Mucosa of descending colon (tissue), 3 donors: ENCODE measurements at regions not wholly inside any gene's neighbourhood (a gene's known extent, or its start where the extent isn't known, plus 50 kb on each side); places are given as distances from the start of the nearest gene placed in this dataset.

Experiments
- ATAC-seq: fragments of 200-7000 bp; cut with Tn5 transposase; one replicate; pipeline ENCODE4 v1.9.1; 2020; ENCODE audit warnings: mild to moderate bottlenecking, moderate library complexity
- DNase-seq, 3 donors: peaks; one replicate each; pipeline ENCODE4 v3.0.0-alpha.2; 2020
- H3K36me3 ChIP-seq: fragments of 200-600 bp; one replicate; pipeline ENCODE4 v1.8.0; 2021; ENCODE audit warnings: low read depth, mild to moderate bottlenecking
- H3K4me1 ChIP-seq: fragments of 200-600 bp; one replicate; pipeline ENCODE4 v1.8.0; 2021; ENCODE audit warnings: low read depth, mild to moderate bottlenecking
- H3K4me3 ChIP-seq: fragments of 200-600 bp; one replicate; pipeline ENCODE4 v1.8.0; 2021; ENCODE audit warnings: mild to moderate bottlenecking
- H3K9me3 ChIP-seq: fragments of 200-600 bp; one replicate; pipeline ENCODE4 v1.8.0; 2021; ENCODE audit warnings: mild to moderate bottlenecking
- intact Hi-C, 2 donors: fragments of 100-400 bp; cut with DNase I in 1 of 2; cut with micrococcal nuclease in 1 of 2; formaldehyde crosslinking; loops; one replicate each; pipeline versions ENCODE4 v1.11.0 to v1.11.1; 2022; cut with DNase I, micrococcal nuclease
- TF ChIP-seq, protein P1 (sequence below): fragments of 200-600 bp; IDR thresholded peaks from one replicate; pipeline ENCODE4 v1.8.0; 2022; ENCODE audit warnings: antibody characterized with exemption, mild to moderate bottlenecking
- donor health status: DM: no; HTN: no; CAD: no; lungs with moderate emphysema.
- donor health status: DM: no; HTN: no; CAD: no.
- donor health status: DM: no; HTN: yes; CAD: no.

- ATAC-seq = no peak
- TF ChIP-seq, protein P1, sequence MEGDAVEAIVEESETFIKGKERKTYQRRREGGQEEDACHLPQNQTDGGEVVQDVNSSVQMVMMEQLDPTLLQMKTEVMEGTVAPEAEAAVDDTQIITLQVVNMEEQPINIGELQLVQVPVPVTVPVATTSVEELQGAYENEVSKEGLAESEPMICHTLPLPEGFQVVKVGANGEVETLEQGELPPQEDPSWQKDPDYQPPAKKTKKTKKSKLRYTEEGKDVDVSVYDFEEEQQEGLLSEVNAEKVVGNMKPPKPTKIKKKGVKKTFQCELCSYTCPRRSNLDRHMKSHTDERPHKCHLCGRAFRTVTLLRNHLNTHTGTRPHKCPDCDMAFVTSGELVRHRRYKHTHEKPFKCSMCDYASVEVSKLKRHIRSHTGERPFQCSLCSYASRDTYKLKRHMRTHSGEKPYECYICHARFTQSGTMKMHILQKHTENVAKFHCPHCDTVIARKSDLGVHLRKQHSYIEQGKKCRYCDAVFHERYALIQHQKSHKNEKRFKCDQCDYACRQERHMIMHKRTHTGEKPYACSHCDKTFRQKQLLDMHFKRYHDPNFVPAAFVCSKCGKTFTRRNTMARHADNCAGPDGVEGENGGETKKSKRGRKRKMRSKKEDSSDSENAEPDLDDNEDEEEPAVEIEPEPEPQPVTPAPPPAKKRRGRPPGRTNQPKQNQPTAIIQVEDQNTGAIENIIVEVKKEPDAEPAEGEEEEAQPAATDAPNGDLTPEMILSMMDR = no peak
- intact Hi-C loops = no loop called here
Observed at GRCh38 chr10:118173296-118173695, 126.6 kb upstream of the RAB11FIP2 start.

DNA sequence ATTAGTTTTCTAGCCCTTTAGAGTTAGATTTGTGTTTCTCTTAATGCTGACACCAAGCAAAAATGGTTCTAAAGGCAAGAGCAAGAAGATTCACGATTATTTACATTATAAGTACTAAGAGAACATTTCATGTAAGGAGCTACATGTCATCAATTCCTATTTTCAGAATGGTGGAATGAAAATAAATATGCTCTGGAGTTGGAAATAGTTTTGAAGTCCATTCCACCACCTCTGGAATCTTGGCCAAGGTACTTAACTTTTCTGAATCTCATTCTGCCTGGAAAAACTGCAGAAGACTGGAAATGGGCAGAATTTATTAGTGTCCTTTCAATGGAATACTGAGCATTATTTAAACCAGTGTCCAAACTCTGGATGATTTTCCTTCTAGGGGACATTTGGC, 125.1 kb upstream of the RAB11FIP2 start:
- intact Hi-C loops = no loop called here
- ATAC-seq (no peak), DNase-seq (no peak)
- TF ChIP-seq, protein P1 = no peak
- Histone ChIP-seq H3K36me3 (no peaks in the 10 kb centered on the region), H3K4me1 (no peaks in the 10 kb centered on the region), H3K9me3 (no peaks in the 10 kb centered on the region), H3K4me3 (no peak overlapping the region)

More at GRCh38 chr10:118173296-118173695, 126.6 kb upstream of the RAB11FIP2 start:
- no peak overlapping the region for H3K4me3 ChIP-seq
- DNase-seq = no peak
- H3K4me1 ChIP-seq = no peaks in the 10 kb centered on the region
- no peaks in the 10 kb centered on the region for H3K9me3 ChIP-seq
- no peaks in the 10 kb centered on the region for H3K36me3 ChIP-seq

- H3K9me3 ChIP-seq = no peaks in the 10 kb centered on the region
- TF ChIP-seq, protein P1 = no peak
- H3K36me3 ChIP-seq = no peaks in the 10 kb centered on the region
- intact Hi-C loops = no loop called here
- ATAC-seq (no peak), DNase-seq (no peak)
- H3K4me1 ChIP-seq = no peaks in the 10 kb centered on the region
- H3K4me3 ChIP-seq = no peak overlapping the region
Observed at GRCh38 chr10:118167056-118167700, 120.4 kb upstream of the RAB11FIP2 start.

DNA sequence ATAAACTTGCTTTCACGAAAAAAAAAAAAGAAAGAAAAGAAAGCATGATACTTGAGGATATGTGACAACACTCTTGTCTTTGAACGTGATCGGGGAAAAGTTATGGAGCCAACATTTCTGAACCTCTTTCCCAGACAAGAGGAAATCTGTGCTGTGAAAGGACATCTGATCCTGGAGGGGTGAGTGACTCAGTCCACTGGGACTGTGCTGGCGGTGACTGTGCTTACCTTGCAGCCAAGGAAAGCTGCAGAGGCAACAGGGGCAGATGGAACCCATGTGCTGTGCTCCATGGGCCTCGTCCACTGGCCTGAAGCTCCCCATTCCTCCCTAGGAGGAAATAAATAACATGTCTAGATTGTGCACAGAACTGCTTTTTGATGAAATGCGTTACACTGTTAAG, 116.5 kb upstream of the RAB11FIP2 start:
- H3K4me3 ChIP-seq = no peak overlapping the region
- ATAC-seq (no peak), DNase-seq (no peak)
- TF ChIP-seq, protein P1 = no peak
- H3K4me1 ChIP-seq = no peaks in the 10 kb centered on the region
- intact Hi-C loops = no loop called here
- no peaks in the 10 kb centered on the region for H3K36me3 ChIP-seq
- H3K9me3 ChIP-seq = no peaks in the 10 kb centered on the region

DNA sequence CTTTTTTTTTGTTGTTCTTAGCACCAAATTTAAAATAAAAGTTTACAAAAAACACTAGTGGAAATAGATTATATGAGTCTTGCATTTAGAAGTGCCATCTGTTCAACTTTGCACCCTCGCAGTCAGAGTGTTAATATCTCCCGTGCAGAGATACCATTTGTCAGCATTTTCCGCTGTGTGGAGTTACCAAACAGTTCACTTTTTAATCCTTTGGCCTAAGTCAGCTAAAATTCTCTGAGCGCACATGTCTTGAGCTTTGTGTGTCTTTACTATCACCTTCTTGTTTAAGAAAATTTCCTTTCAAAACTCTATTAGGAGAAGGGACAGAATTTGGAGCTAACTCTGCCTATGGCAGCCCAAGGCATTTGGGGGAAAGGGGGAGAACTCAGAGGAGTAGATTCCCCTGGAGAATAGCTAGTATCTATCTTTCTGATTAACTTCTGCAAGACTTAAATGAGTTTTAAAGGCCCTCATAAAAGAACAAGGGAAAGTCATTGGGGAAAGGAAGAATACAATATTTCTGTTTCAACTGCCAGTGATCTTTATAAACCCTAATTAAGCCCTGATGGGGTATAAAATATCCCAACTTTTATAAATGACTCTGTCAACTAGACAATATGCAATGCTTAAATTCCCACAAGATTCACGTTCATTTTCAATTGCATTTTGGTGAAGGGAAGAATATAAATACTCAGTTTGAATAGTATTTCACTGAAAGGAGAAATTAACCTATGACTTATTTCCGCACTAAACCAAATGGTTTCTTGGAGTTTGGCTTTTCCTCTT, 114.9 kb upstream of the RAB11FIP2 start:
- intact Hi-C loops = no loop called here
- Histone ChIP-seq H3K4me3 (no peak overlapping the region), H3K4me1 (no peaks in the 10 kb centered on the region), H3K9me3 (no peaks in the 10 kb centered on the region), H3K36me3 (no peaks in the 10 kb centered on the region)
- ATAC-seq = no peak
- TF ChIP-seq, protein P1 = no peak
- DNase-seq = no peak
